A673 (cell line): ENCODE measurements at regions not wholly inside any gene's neighbourhood (a gene's known extent, or its start where the extent isn't known, plus 50 kb on each side); places are given as distances from the start of the nearest gene placed in this dataset.

Source experiments
- BruUV-seq: library from RNA; stranded (reverse); fragments of 400-500 nt; replicated peaks from 2 replicates; lab custom pipeline; 2021; lab: Mats Ljungman, UMichigan
- CTCF ChIA-PET: fragments of 300-600 bp; sonication (Branson Sonifier 250); formaldehyde crosslinking; loops from one replicate; lab custom pipeline; 2022; ENCODE audit warnings: antibody characterized with exemption; lab: Charles Lee
- POLR2A ChIA-PET: fragments of 300-600 bp; sonication (Branson Sonifier 250); formaldehyde crosslinking; loops from one replicate; lab custom pipeline; 2022; ENCODE audit warnings: antibody characterized with exemption; ENCODE audit not compliant: low non-redundant PET; lab: Charles Lee
- DNase-seq: peaks from one replicate; pipeline ENCODE4 v3.0.0-alpha.2; 2015; ENCODE audit warnings: low spot score
- H3K27ac ChIP-seq: fragments of 200-600 bp; sonication (generic); 2 replicates; pipeline ENCODE4 v1.5.1; 2016; ENCODE audit warnings: mixed run types, low read depth, mild to moderate bottlenecking, mixed read lengths, antibody characterized with exemption, low read length; ENCODE audit not compliant: poor library complexity, severe bottlenecking
- H3K27me3 ChIP-seq: fragments of 200-600 bp; sonication (generic); replicated peaks from 2 replicates; pipeline ENCODE4 v1.6.1; 2017; ENCODE audit warnings: mixed run types, low read depth, mild to moderate bottlenecking, mixed read lengths, antibody characterized with exemption, low read length; ENCODE audit not compliant: insufficient read depth, poor library complexity
- H3K36me3 ChIP-seq: fragments of 200-600 bp; sonication (generic); 2 replicates; pipeline ENCODE4 v1.6.1; 2016; ENCODE audit warnings: mixed run types, mild to moderate bottlenecking, mixed read lengths, antibody characterized with exemption, low read length; ENCODE audit not compliant: insufficient read depth, poor library complexity, severe bottlenecking
- H3K4me1 ChIP-seq: fragments of 200-600 bp; sonication (generic); 2 replicates; pipeline ENCODE4 v1.6.1; 2017; ENCODE audit warnings: mixed run types, mild to moderate bottlenecking, mixed read lengths, antibody characterized with exemption, low read length; ENCODE audit not compliant: insufficient read depth, poor library complexity, severe bottlenecking
- H3K4me3 ChIP-seq: fragments of 200-600 bp; sonication (generic); 2 replicates; pipeline ENCODE4 v1.5.1; 2016; ENCODE audit warnings: low read depth, mixed run types, mild to moderate bottlenecking, mixed read lengths, low read length; ENCODE audit not compliant: poor library complexity, severe bottlenecking
- H3K9me3 ChIP-seq: fragments of 200-600 bp; sonication (generic); 2 replicates; pipeline ENCODE4 v1.6.1; 2016; ENCODE audit warnings: mixed run types, low read depth, mild to moderate bottlenecking, mixed read lengths, antibody characterized with exemption, low read length; ENCODE audit not compliant: poor library complexity, severe bottlenecking
- EZH2 ChIP-seq: fragments of 200-600 bp; sonication (generic); IDR thresholded peaks from 2 replicates; pipeline ENCODE4 v1.6.1; 2017; ENCODE audit warnings: borderline replicate concordance, low read depth, mild to moderate bottlenecking, mixed read lengths, antibody characterized with exemption, low read length; ENCODE audit not compliant: poor library complexity, severe bottlenecking
- intact Hi-C: fragments of 100-400 bp; cut with micrococcal nuclease; formaldehyde crosslinking; loops from one replicate; pipeline ENCODE4 v1.10.0; 2022; ENCODE audit not compliant: unreplicated experiment
- TF ChIP-seq, protein P1 (sequence below): fragments of 300-800, 200-600 bp; sonication (generic); conservative IDR thresholded peaks from 2 replicates; pipeline ENCODE4 v1.5.1; 2017; ENCODE audit warnings: low read depth, mild to moderate bottlenecking, antibody characterized with exemption, low read length, moderate library complexity, mixed read lengths

DNA sequence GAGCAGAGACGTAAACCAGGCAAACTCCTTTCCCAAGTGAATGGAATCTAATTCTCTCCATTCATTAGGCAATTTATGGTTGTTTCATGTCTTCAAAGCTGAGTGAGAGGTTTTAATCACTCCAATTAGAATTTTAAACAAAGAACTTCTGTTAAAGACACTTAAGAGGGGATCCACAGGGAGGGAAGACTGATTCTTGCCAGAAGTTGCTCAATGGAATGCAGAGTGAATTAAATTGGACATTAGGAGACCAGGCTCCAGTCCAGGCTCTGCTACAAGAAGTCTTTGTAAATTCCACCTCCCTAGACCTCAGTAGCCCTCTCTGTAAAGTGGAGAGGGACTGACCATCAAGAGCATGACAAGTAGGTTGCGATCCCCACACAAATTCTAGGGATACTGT, 130.7 kb upstream of the TMEM72 start:
- Histone ChIP-seq H3K27me3 (peaks cover 12% of the 10 kb centered on the region), H3K9me3 (no peaks in the 10 kb centered on the region), H3K4me1 (no peaks in the 10 kb centered on the region), H3K27ac (no peak overlapping the region), H3K4me3 (no peak overlapping the region), H3K36me3 (no peaks in the 10 kb centered on the region)
- TF ChIP-seq, protein P1, sequence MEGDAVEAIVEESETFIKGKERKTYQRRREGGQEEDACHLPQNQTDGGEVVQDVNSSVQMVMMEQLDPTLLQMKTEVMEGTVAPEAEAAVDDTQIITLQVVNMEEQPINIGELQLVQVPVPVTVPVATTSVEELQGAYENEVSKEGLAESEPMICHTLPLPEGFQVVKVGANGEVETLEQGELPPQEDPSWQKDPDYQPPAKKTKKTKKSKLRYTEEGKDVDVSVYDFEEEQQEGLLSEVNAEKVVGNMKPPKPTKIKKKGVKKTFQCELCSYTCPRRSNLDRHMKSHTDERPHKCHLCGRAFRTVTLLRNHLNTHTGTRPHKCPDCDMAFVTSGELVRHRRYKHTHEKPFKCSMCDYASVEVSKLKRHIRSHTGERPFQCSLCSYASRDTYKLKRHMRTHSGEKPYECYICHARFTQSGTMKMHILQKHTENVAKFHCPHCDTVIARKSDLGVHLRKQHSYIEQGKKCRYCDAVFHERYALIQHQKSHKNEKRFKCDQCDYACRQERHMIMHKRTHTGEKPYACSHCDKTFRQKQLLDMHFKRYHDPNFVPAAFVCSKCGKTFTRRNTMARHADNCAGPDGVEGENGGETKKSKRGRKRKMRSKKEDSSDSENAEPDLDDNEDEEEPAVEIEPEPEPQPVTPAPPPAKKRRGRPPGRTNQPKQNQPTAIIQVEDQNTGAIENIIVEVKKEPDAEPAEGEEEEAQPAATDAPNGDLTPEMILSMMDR: no peak
- no peak for TF ChIP-seq EZH2
- POLR2A ChIA-PET: no interaction called here
- intact Hi-C loops: no loop called here
- DNase-seq: no peak
- CTCF ChIA-PET: no interaction called here
- BruUV-seq: no TSS peak

GRCh38 chr10:44781131-44781530, 130.0 kb upstream of the TMEM72 start:
- CTCF ChIA-PET: no interaction called here

GRCh38 chr10:44786286-44786850, 124.8 kb upstream of the TMEM72 start:
- Histone ChIP-seq H3K27ac (no peak overlapping the region), H3K9me3 (no peaks in the 10 kb centered on the region), H3K4me1 (no peaks in the 10 kb centered on the region), H3K27me3 (no peaks in the 10 kb centered on the region), H3K36me3 (no peaks in the 10 kb centered on the region), H3K4me3 (no peak overlapping the region)
- DNase-seq: no peak
- intact Hi-C loops: no loop called here
- no peak for TF ChIP-seq EZH2
- TF ChIP-seq, protein P1: no peak
- ChIA-PET POLR2A (no interaction called here), CTCF (no interaction called here)
- no TSS peak for BruUV-seq

More at GRCh38 chr10:44781131-44781530, 130.0 kb upstream of the TMEM72 start:
- no peaks in the 10 kb centered on the region for H3K4me1 ChIP-seq
- no peaks in the 10 kb centered on the region for H3K9me3 ChIP-seq
- H3K27ac ChIP-seq: no peak overlapping the region
- H3K27me3 ChIP-seq: peaks cover 12% of the 10 kb centered on the region
- H3K4me3 ChIP-seq: no peak overlapping the region
- no peaks in the 10 kb centered on the region for H3K36me3 ChIP-seq
- DNase-seq: no peak
- BruUV-seq: no TSS peak
- POLR2A ChIA-PET: no interaction called here
- TF ChIP-seq EZH2: no peak
- TF ChIP-seq, protein P1: no peak
- intact Hi-C loops: no loop called here
